Hepatocyte (in vitro differentiated cells): ENCODE measurements at regions not wholly inside any gene's neighbourhood (a gene's known extent, or its start where the extent isn't known, plus 50 kb on each side); places are given as distances from the start of the nearest gene placed in this dataset.

Experiments
- EZH2 ChIP-seq: fragments of 200-600 bp; sonication (generic); IDR thresholded peaks from 2 replicates; pipeline ENCODE4 v1.6.1; 2016; ENCODE audit warnings: antibody characterized with exemption, mild to moderate bottlenecking, borderline replicate concordance
- TF ChIP-seq, protein P1 (sequence below): fragments of 200-600 bp; sonication (generic); IDR thresholded peaks from 2 replicates; pipeline ENCODE4 v1.5.1; 2016; ENCODE audit warnings: antibody characterized with exemption, mild to moderate bottlenecking; ENCODE audit not compliant: poor library complexity

DNA sequence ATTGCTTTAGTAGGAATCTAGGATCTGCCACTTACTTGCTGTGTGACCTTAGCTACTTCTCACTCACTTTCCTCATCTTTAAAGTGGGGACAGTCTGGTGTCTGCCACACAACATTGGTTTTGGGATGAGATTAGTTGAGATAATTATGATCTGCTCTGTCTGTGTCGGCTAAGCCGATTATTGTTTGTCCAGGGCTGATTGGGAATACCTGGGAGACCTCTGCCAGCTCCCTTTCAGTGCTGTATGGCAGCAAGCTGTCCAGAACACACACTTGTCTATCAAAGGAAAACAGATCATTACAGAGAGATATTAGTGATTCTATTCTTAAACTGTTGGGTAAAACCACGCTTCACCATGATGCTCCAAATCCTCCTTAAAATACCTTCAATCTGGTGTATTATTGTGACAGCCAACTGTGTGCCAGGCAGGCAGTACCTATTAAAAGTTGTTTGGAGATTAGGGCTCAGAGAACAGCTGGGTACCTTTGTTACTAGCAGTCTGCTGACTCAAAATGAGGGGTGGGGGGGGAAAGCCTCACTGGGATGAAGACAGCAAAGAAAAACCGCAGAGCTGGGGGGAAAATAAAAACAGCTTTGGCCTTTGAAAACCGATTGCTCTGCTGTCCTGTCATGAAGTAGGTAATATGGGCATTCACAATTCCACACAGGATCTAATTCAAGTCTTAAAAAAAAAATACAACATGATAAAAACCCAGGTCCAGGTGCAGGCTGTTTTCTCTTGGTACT is 458.4 kb upstream of the C9orf72 start:
- TF ChIP-seq EZH2, result no peak
- TF ChIP-seq, protein P1, sequence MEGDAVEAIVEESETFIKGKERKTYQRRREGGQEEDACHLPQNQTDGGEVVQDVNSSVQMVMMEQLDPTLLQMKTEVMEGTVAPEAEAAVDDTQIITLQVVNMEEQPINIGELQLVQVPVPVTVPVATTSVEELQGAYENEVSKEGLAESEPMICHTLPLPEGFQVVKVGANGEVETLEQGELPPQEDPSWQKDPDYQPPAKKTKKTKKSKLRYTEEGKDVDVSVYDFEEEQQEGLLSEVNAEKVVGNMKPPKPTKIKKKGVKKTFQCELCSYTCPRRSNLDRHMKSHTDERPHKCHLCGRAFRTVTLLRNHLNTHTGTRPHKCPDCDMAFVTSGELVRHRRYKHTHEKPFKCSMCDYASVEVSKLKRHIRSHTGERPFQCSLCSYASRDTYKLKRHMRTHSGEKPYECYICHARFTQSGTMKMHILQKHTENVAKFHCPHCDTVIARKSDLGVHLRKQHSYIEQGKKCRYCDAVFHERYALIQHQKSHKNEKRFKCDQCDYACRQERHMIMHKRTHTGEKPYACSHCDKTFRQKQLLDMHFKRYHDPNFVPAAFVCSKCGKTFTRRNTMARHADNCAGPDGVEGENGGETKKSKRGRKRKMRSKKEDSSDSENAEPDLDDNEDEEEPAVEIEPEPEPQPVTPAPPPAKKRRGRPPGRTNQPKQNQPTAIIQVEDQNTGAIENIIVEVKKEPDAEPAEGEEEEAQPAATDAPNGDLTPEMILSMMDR, result no peak
